ENCODE measurements at regions not wholly inside any gene's neighbourhood (a gene's known extent, or its start where the extent isn't known, plus 50 kb on each side); places are given as distances from the start of the nearest gene placed in this dataset.

DNA sequence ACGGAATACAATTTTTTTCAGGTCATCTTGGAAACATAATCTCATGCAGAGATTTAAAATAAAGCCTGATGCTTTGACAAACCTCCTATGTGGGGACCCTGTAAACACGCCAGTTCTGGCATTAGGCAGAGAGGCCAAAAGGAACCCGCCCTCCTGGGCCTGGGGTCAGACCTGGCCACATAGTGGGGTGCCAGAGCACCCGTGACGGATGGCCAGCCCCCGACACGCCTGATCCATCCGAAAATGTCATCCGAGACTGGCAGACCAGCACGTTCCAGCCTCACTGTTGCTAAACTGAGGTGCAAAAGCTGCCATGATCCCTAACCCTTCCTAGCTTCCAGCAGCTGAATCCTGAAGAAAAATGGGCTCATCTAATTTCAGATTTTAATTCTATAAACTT lies 222.6 kb upstream of the SALL3 start:
- H3K4me3 ChIP-seq = no peak overlapping the region
- WGBS, 4 donors = 78 to 87% (median 82%) methylated on average over 10 of the region's 10 CpGs
- H3K9me3 ChIP-seq = peaks cover 0 to 7% (median 0%) of the 10 kb centered on the region in 12 donors
- H3K27ac ChIP-seq = no peak overlapping the region
- intact Hi-C loops (cut with DNase I) = no loop called here
- no peaks in the 10 kb centered on the region for H3K36me3 ChIP-seq
- DNase-seq (peak in 1 of 5 donors; percentile 18), ATAC-seq (no peak)
- H3K4me1 ChIP-seq = no peaks in the 10 kb centered on the region
- TF ChIP-seq POLR2A (IDR thresholded peaks at IDR 0.05) (no peak), CTCF (IDR thresholded peaks at IDR 0.05) (no peak)
- H3K27me3 ChIP-seq = peaks cover 0 to 14% (median 0%) of the 10 kb centered on the region in 9 donors

GRCh38 chr18:78758496-78758895 lies 221.1 kb upstream of the SALL3 start:
- H3K4me3 ChIP-seq = no peak overlapping the region

DNA sequence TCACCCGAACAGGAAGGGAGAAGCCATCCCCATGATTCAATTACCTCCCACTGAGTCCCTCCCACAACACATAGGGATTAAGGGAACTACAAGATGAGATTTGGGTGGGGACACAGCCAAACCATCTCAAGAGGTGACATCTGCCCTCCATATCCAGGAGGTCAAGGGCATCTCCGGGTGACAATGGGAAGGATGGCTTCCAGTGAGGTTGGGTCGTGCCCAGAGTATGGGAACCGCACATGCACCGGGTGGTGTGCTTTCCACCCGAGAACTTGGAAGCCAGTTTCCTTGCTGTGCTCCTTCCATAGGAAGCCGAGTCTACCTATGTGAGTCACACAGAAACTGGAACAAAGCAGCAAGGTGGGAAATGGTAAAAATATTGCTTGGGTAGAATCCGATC lies 216.9 kb upstream of the SALL3 start:
- Histone ChIP-seq H3K27ac (no peak overlapping the region), H3K4me3 (no peak overlapping the region), H3K27me3 (peaks cover 0 to 15% (median 0%) of the 10 kb centered on the region in 9 donors), H3K9me3 (peaks cover 0 to 7% (median 0%) of the 10 kb centered on the region in 12 donors), H3K4me1 (no peaks in the 10 kb centered on the region), H3K36me3 (no peaks in the 10 kb centered on the region)
- peak in 1 of 5 donors; percentile 3 for DNase-seq
- intact Hi-C loops (cut with DNase I) = no loop called here
- 88 to 93% (median 89%) methylated on average over 8 of the region's 8 CpGs for WGBS, 4 donors
- no peak for TF ChIP-seq POLR2A (IDR thresholded peaks at IDR 0.05)
- no peak for TF ChIP-seq CTCF (IDR thresholded peaks at IDR 0.05)
- ATAC-seq = no peak

More at GRCh38 chr18:78758496-78758895, 221.1 kb upstream of the SALL3 start:
- WGBS, 4 donors = 82 to 86% (median 85%) methylated on average over 8 to 9 of the region's 9 CpGs
- Histone ChIP-seq H3K27ac (no peak overlapping the region), H3K27me3 (peaks cover 0 to 14% (median 0%) of the 10 kb centered on the region in 9 donors), H3K9me3 (peaks cover 0 to 7% (median 0%) of the 10 kb centered on the region in 12 donors), H3K36me3 (no peaks in the 10 kb centered on the region), H3K4me1 (no peaks in the 10 kb centered on the region)
- TF ChIP-seq POLR2A (IDR thresholded peaks at IDR 0.05) (no peak), CTCF (IDR thresholded peaks at IDR 0.05) (no peak)
- ATAC-seq (no peak), DNase-seq (peak in 1 of 5 donors; percentile 24)
- intact Hi-C loops (cut with DNase I) = no loop called here

GRCh38 chr18:78764544-78764943 lies 215.1 kb upstream of the SALL3 start:
- Histone ChIP-seq H3K4me3 (no peak overlapping the region), H3K27me3 (peaks cover 0 to 13% (median 0%) of the 10 kb centered on the region in 9 donors), H3K27ac (no peak overlapping the region), H3K9me3 (peaks cover 0 to 7% (median 0%) of the 10 kb centered on the region in 12 donors), H3K4me1 (no peaks in the 10 kb centered on the region), H3K36me3 (no peaks in the 10 kb centered on the region)
- intact Hi-C loops (cut with DNase I) = no loop called here
- no peak for ATAC-seq
- WGBS, 4 donors = 76 to 86% (median 83%) methylated on average over 10 of the region's 10 CpGs
- DNase-seq = no peak
- TF ChIP-seq CTCF (IDR thresholded peaks at IDR 0.05) (no peak), POLR2A (IDR thresholded peaks at IDR 0.05) (no peak)

Data from heart left ventricle (tissue), 16 donors.